Left lung (tissue), 4 donors: ENCODE measurements at regions not wholly inside any gene's neighbourhood (a gene's known extent, or its start where the extent isn't known, plus 50 kb on each side); places are given as distances from the start of the nearest gene placed in this dataset.

Experiments
- ATAC-seq: fragments of 200-7000 bp; cut with Tn5 transposase; one replicate; pipeline ENCODE4 v1.9.1; 2020; ENCODE audit warnings: moderate library complexity
- DNase-seq, 4 donors: peaks; one replicate each; pipeline ENCODE4 v3.0.0-alpha.2; 2013 to 2020
- H3K27ac ChIP-seq, 2 donors: fragments of 200-600 bp; sonication (generic) in 1 of 2; one replicate each; pipeline versions ENCODE4 v1.5.0 to v1.8.0; 2020 to 2021
- H3K27me3 ChIP-seq, 2 donors: fragments of 200-600 bp; sonication (generic) in 1 of 2; one replicate each; pipeline versions ENCODE4 v1.5.0 to v1.8.0; 2020 to 2021
- H3K36me3 ChIP-seq, 2 donors: fragments of 200-600 bp; sonication (generic) in 1 of 2; one replicate each; pipeline versions ENCODE4 v1.5.0 to v1.8.0; 2020 to 2021
- H3K4me1 ChIP-seq, 2 donors: fragments of 200-600 bp; one replicate each; pipeline ENCODE4 v1.8.0; 2021
- H3K4me3 ChIP-seq, 2 donors: fragments of 200-600 bp; sonication (generic) in 1 of 2; one replicate each; pipeline versions ENCODE4 v1.5.0 to v1.8.0; 2020 to 2021; ENCODE audit warnings: mild to moderate bottlenecking in 1 of 2
- H3K9me3 ChIP-seq, 2 donors: fragments of 200-600 bp; sonication (generic) in 1 of 2; one replicate each; pipeline versions ENCODE4 v1.5.0 to v1.8.0; 2020 to 2021
- intact Hi-C, 2 donors: fragments of 100-400 bp; cut with DNase I; formaldehyde crosslinking; loops; one replicate each; pipeline versions ENCODE4 v1.11.2 to v1.14.2; 2022
- TF ChIP-seq, protein P1 (sequence below), 2 donors: fragments of 200-600 bp; sonication (generic) in 1 of 2; IDR thresholded peaks; one replicate each; pipeline versions ENCODE4 v1.5.0 to v1.8.0; 2021; ENCODE audit warnings: antibody characterized with exemption in 2 of 2
- donor health status: DM: no; HTN: yes; CAD: no.
- donor health status: DM: no; HTN: no; CAD: no.

DNA sequence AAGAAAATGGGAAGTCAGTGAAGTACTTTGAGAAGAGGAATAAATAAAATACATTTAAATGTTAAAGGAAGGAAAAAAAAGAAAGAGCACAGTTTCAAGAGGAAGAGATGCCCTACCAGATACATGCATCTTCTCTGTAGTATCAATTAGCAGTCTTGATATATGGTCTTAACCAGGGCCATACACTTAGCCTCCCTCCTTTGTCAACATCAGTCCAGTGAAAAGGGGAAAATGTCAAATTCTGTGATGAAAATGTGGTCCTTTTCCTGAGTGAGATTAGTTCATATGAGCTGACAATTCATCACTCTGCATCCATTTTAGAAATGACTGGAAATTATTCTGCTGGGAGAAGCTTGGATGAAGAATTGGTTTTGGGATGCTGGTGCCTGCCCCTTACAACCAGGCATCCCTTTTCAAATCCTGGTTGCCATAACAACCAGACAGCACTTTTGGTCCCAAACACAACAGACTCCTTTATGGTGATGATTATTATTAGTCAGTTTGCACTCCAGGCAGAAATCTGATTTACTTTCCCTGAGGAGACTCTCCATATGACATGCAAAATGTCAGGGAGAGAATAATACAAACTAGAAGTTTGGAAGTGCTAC lies 933.6 kb upstream of the CDH8 start:
- ATAC-seq (no peak), DNase-seq (no peak)
- Histone ChIP-seq H3K36me3 (no peaks in the 10 kb centered on the region), H3K27ac (no peak overlapping the region), H3K27me3 (no peaks in the 10 kb centered on the region), H3K4me1 (no peaks in the 10 kb centered on the region), H3K4me3 (no peak overlapping the region), H3K9me3 (no peaks in the 10 kb centered on the region)
- intact Hi-C loops: no loop called here
- TF ChIP-seq, protein P1, sequence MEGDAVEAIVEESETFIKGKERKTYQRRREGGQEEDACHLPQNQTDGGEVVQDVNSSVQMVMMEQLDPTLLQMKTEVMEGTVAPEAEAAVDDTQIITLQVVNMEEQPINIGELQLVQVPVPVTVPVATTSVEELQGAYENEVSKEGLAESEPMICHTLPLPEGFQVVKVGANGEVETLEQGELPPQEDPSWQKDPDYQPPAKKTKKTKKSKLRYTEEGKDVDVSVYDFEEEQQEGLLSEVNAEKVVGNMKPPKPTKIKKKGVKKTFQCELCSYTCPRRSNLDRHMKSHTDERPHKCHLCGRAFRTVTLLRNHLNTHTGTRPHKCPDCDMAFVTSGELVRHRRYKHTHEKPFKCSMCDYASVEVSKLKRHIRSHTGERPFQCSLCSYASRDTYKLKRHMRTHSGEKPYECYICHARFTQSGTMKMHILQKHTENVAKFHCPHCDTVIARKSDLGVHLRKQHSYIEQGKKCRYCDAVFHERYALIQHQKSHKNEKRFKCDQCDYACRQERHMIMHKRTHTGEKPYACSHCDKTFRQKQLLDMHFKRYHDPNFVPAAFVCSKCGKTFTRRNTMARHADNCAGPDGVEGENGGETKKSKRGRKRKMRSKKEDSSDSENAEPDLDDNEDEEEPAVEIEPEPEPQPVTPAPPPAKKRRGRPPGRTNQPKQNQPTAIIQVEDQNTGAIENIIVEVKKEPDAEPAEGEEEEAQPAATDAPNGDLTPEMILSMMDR (IDR thresholded peaks at IDR 0.05): no peak

GRCh38 chr16:62967611-62968010 lies 931.4 kb upstream of the CDH8 start:
- Histone ChIP-seq H3K36me3 (no peaks in the 10 kb centered on the region), H3K4me3 (no peak overlapping the region), H3K27me3 (no peaks in the 10 kb centered on the region), H3K4me1 (no peaks in the 10 kb centered on the region), H3K9me3 (no peaks in the 10 kb centered on the region), H3K27ac (no peak overlapping the region)
- no peak for ATAC-seq
- no peak for DNase-seq
- intact Hi-C loops: no loop called here
- TF ChIP-seq, protein P1 (IDR thresholded peaks at IDR 0.05): no peak

DNA sequence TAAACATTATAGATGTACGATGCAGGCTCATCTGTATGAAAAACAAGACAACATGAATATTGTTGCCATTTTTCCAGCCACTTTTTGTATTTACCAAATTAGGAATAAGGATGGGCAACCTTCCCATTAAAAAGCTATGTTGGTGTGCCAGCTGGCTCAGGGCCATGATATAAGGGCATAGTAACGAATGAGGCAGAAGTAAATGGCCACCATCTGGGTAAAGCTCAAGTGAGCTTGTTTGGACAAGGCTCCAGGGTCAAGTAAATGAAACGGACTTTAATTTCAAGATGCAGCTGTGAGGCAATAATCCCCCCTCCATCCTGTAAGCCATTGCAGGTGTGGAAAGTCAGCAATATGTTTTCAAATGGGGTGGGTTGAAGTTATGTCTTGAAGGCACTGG lies 930.9 kb upstream of the CDH8 start:
- no peaks in the 10 kb centered on the region for H3K9me3 ChIP-seq
- no peaks in the 10 kb centered on the region for H3K4me1 ChIP-seq
- ATAC-seq: no peak

DNA sequence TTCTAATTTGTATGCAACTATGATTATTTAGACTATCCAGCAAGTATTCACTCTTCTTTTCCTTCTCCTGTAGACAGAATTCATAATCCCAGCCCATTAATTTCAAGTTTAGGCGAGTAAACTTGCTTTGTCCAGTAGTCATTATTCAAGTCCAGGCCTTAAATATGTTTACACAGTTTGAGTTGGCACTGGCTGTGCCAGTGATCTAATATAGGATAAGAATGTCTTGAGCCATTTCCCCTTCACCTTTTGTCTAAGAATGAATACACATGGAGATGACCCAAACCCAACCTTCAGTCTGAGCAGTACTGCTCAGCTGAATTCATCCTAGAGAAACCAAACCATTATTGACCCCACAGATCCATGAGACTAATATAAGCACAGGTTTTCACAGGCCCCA lies 930.4 kb upstream of the CDH8 start:
- Histone ChIP-seq H3K27me3 (no peaks in the 10 kb centered on the region), H3K9me3 (no peaks in the 10 kb centered on the region), H3K4me1 (no peaks in the 10 kb centered on the region), H3K36me3 (no peaks in the 10 kb centered on the region), H3K4me3 (no peak overlapping the region), H3K27ac (no peak overlapping the region)
- intact Hi-C loops: no loop called here
- ATAC-seq (no peak), DNase-seq (no peak)
- TF ChIP-seq, protein P1 (IDR thresholded peaks at IDR 0.05): no peak

More for the DNA sequence above, 930.9 kb upstream of the CDH8 start:
- no peak overlapping the region for H3K27ac ChIP-seq
- no peaks in the 10 kb centered on the region for H3K36me3 ChIP-seq
- intact Hi-C loops: no loop called here
- H3K27me3 ChIP-seq: no peaks in the 10 kb centered on the region
- no peak overlapping the region for H3K4me3 ChIP-seq
- TF ChIP-seq, protein P1 (IDR thresholded peaks at IDR 0.05): no peak
- DNase-seq: peak in 1 of 4 donors; percentile 2

GRCh38 chr16:62965831-62966230 lies 929.6 kb upstream of the CDH8 start:
- Histone ChIP-seq H3K27me3 (no peaks in the 10 kb centered on the region), H3K9me3 (no peaks in the 10 kb centered on the region), H3K36me3 (no peaks in the 10 kb centered on the region), H3K4me1 (no peaks in the 10 kb centered on the region), H3K4me3 (no peak overlapping the region), H3K27ac (no peak overlapping the region)
- intact Hi-C loops: no loop called here
- ATAC-seq (no peak), DNase-seq (no peak)
- TF ChIP-seq, protein P1 (IDR thresholded peaks at IDR 0.05): no peak
